Fibroblast of villous mesenchyme (primary cell): ENCODE measurements at regions not wholly inside any gene's neighbourhood (a gene's known extent, or its start where the extent isn't known, plus 50 kb on each side); places are given as distances from the start of the nearest gene placed in this dataset. TPM values are rescaled to one million over a fixed set of nuclear protein-coding genes. Genes with fewer than 3 reads are reported as not detected.

ENCODE experiments used
- DNase-seq: peaks from one replicate; pipeline ENCODE4 v3.0.0-alpha.2; 2010; ENCODE audit warnings: low read depth
- H3K4me3 ChIP-seq: 2 replicates; pipeline ENCODE4 v1.5.1; 2011; ENCODE audit warnings: low read depth, mild to moderate bottlenecking, low read length
- small RNA-seq: library from RNA; depleted of rRNA; stranded (forward); fragments of <200 nt; gene quantifications from one replicate; pipeline ENCODE3, GENCODE V24; 2012
- TF ChIP-seq, protein P1 (sequence below): IDR thresholded peaks from 2 replicates; pipeline ENCODE4 v1.5.1; 2012; ENCODE audit warnings: low read depth, mild to moderate bottlenecking, low read length; ENCODE audit not compliant: insufficient read depth

DNA sequence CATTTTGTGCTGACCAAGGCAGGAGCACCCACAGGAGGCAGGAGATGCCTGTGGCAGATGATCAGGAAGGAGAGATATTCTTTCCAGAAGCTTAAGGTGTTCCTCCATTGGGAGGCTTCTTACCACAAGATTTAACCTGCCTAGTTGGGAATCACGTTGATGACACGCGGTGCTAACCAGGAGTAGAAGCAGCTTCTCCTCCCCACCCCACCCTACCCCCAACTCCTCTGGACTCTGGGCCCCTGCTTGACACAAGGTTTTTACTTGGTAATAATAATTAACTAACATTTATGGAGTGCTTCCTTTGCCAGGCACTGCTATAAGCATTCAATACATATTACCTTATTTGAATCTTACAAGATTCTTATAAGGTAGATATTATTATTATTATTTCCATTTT is 62.5 kb upstream of the PAPOLG start:
- TF ChIP-seq, protein P1, sequence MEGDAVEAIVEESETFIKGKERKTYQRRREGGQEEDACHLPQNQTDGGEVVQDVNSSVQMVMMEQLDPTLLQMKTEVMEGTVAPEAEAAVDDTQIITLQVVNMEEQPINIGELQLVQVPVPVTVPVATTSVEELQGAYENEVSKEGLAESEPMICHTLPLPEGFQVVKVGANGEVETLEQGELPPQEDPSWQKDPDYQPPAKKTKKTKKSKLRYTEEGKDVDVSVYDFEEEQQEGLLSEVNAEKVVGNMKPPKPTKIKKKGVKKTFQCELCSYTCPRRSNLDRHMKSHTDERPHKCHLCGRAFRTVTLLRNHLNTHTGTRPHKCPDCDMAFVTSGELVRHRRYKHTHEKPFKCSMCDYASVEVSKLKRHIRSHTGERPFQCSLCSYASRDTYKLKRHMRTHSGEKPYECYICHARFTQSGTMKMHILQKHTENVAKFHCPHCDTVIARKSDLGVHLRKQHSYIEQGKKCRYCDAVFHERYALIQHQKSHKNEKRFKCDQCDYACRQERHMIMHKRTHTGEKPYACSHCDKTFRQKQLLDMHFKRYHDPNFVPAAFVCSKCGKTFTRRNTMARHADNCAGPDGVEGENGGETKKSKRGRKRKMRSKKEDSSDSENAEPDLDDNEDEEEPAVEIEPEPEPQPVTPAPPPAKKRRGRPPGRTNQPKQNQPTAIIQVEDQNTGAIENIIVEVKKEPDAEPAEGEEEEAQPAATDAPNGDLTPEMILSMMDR: no peak
- no peak overlapping the region for H3K4me3 ChIP-seq
- DNase-seq: no peak

DNA sequence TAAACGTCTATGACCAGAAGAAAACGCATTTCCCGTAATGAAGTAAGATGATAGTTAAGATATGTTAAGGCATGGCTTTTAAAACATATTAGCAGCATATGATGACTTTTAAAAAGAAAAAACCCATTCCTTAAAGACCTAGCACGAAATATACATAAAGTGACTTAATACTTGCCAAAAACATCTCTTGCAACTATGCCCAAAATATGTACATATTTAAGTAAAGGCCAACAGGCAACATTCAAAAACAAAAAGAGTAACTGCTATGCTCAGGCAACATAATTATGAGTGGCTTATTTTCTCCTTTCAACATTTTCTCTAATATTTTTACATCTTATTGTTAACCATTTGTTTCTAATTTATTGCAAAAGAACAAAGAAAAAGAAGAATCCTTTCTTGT is 60.3 kb upstream of the PAPOLG start:
- TF ChIP-seq, protein P1: no peak
- no peak for DNase-seq
- no peak overlapping the region for H3K4me3 ChIP-seq

DNA sequence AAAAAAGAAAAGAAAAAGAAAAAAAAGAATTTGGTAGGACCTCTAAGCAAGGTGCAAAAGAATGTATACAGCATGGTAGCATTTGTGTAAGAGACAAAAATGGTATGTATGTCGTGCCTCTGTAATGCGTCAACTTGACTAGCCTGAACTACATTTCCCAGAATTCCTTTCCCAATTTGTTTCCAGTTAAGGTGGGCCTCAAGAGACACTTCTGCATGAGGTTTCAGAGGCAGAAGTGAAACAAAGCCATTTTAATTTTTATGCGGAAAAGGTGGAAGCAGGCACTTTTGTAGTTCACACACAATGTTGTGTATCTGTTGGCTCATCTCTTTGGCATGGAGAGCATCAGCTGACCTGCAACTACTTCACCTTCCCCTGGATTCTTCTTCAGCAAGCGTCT is 56.5 kb upstream of the PAPOLG start:
- TF ChIP-seq, protein P1: no peak
- no peak for DNase-seq
- H3K4me3 ChIP-seq: no peak overlapping the region

DNA sequence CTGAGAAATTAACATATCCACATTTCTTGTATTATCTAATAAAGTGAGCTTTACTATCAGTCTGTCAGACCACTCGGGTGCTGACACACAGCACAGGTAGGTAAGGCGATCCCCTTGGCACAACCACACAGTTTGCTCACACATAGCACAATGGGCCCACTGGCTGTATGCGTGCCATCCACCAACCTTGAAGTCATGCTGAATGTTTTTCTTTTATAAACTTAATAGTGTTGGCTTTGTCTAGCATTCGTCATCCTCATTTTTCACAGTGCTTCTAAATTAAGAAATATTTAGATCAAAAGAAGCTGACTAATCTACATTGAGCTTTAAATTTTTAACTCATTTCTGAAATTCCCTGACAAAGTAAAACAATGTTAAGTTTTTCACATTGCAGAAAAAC is 50.0 kb upstream of the PAPOLG start:
- DNase-seq: no peak
- TF ChIP-seq, protein P1: no peak
- H3K4me3 ChIP-seq: no peak overlapping the region

Small RNA genes lying in the stretch of these regions (small RNA-seq; reads per million reads assigned to genes)
- gene RN7SL361P: not detected
